Liver (tissue), 8 donors: ENCODE measurements at regions not wholly inside any gene's neighbourhood (a gene's known extent, or its start where the extent isn't known, plus 50 kb on each side); places are given as distances from the start of the nearest gene placed in this dataset.

Source experiments
- DNase-seq: peaks from one replicate; pipeline ENCODE4 v3.0.0-alpha.2; 2017; ENCODE audit warnings: low spot score
- H3K27ac ChIP-seq, 2 donors: one replicate each; pipeline ENCODE4 v1.7.0; 2013; ENCODE audit warnings: inconsistent platforms in 2 of 2, low read length in 2 of 2, control low read depth in 1 of 2, low read depth in 1 of 2, mild to moderate bottlenecking in 1 of 2
- H3K27me3 ChIP-seq, 4 donors: one replicate each; pipeline versions ENCODE4 v1.6.1 to v1.7.0; 2013; ENCODE audit warnings: low read length in 3 of 4, inconsistent platforms in 1 of 4, mild to moderate bottlenecking in 1 of 4, moderate library complexity in 1 of 4; ENCODE audit not compliant: control insufficient read depth in 4 of 4, insufficient read depth in 4 of 4
- H3K36me3 ChIP-seq, 4 donors: one replicate each; pipeline versions ENCODE4 v1.6.1 to v1.7.0; 2013; ENCODE audit warnings: low read length in 3 of 4, mild to moderate bottlenecking in 3 of 4, low read depth in 1 of 4, moderate library complexity in 1 of 4; ENCODE audit not compliant: control insufficient read depth in 4 of 4, insufficient read depth in 3 of 4
- H3K4me1 ChIP-seq, 4 donors: one replicate each; pipeline versions ENCODE4 v1.6.1 to v1.7.0; 2013; ENCODE audit warnings: low read length in 3 of 4, mild to moderate bottlenecking in 3 of 4, moderate library complexity in 1 of 4; ENCODE audit not compliant: control insufficient read depth in 4 of 4, insufficient read depth in 4 of 4
- H3K4me3 ChIP-seq, 3 donors: one replicate each; pipeline versions ENCODE4 v1.6.1 to v1.7.0; 2013; ENCODE audit warnings: low read length in 3 of 3, control low read depth in 1 of 3, low read depth in 1 of 3, mild to moderate bottlenecking in 1 of 3
- H3K9ac ChIP-seq, 2 donors: one replicate each; pipeline ENCODE4 v1.7.0; 2013; ENCODE audit warnings: low read length in 2 of 2, mild to moderate bottlenecking in 2 of 2, moderate library complexity in 2 of 2, control low read depth in 1 of 2, low read depth in 1 of 2
- H3K9me3 ChIP-seq, 4 donors: one replicate each; pipeline versions ENCODE4 v1.6.1 to v1.7.0; 2013; ENCODE audit warnings: low read length in 3 of 4; ENCODE audit not compliant: control insufficient read depth in 4 of 4
- FOXA1 ChIP-seq: IDR thresholded peaks from 2 replicates; pipeline ENCODE4 v1.6.1; 2016; ENCODE audit warnings: antibody characterized with exemption
- FOXA2 ChIP-seq: IDR thresholded peaks from 2 replicates; pipeline ENCODE4 v1.6.1; 2016; ENCODE audit warnings: antibody characterized with exemption
- GABPA ChIP-seq, 2 donors: IDR thresholded peaks in 1 of 2; conservative IDR thresholded peaks in 1 of 2; 2 replicates each; pipeline ENCODE4 v1.6.1; 2016; ENCODE audit warnings: antibody characterized with exemption in 2 of 2, mild to moderate bottlenecking in 1 of 2, moderate library complexity in 1 of 2
- HNF4A ChIP-seq, 2 donors: conservative IDR thresholded peaks; 2 replicates each; pipeline ENCODE4 v1.6.1; 2016; ENCODE audit warnings: antibody characterized with exemption in 2 of 2, mild to moderate bottlenecking in 2 of 2
- HNF4G ChIP-seq: IDR thresholded peaks from 2 replicates; pipeline ENCODE4 v1.6.1; 2016; ENCODE audit warnings: antibody characterized with exemption
- JUND ChIP-seq, 2 donors: IDR thresholded peaks; 2 replicates each; pipeline ENCODE4 v1.6.1; 2016; ENCODE audit warnings: antibody characterized with exemption in 2 of 2
- NR2F2 ChIP-seq: IDR thresholded peaks from 2 replicates; pipeline ENCODE4 v1.6.1; 2016; ENCODE audit warnings: antibody characterized with exemption
- RAD21 ChIP-seq, 2 donors: IDR thresholded peaks; 2 replicates each; pipeline ENCODE4 v1.6.1; 2016; ENCODE audit warnings: antibody characterized with exemption in 2 of 2, mild to moderate bottlenecking in 2 of 2
- RXRA ChIP-seq, 2 donors: IDR thresholded peaks; 2 replicates each; pipeline ENCODE4 v1.6.1; 2017 to 2018; ENCODE audit warnings: antibody characterized with exemption in 2 of 2, mild to moderate bottlenecking in 1 of 2
- SP1 ChIP-seq: IDR thresholded peaks from 2 replicates; pipeline ENCODE4 v1.6.1; 2018; ENCODE audit warnings: antibody characterized with exemption, mild to moderate bottlenecking
- TAF1 ChIP-seq: conservative IDR thresholded peaks from 2 replicates; pipeline ENCODE4 v1.6.1; 2016; ENCODE audit warnings: antibody characterized with exemption, mild to moderate bottlenecking
- YY1 ChIP-seq: IDR thresholded peaks from 2 replicates; pipeline ENCODE4 v1.6.1; 2016; ENCODE audit warnings: antibody characterized with exemption, mild to moderate bottlenecking
- WGBS: extraction: QIAGEN DNeasy Blood & Tissue Kit; methylation state at CpG from one replicate; pipeline ENCODE4 v1.1.7; 2013; 5-methylcytosine and 5-hydroxymethylcytosine counted together
- TF ChIP-seq, protein P1 (sequence below): IDR thresholded peaks from 2 replicates; pipeline ENCODE4 v1.6.1; 2016; ENCODE audit warnings: antibody characterized with exemption, mild to moderate bottlenecking
- TF ChIP-seq, protein P2 (sequence below): IDR thresholded peaks from 2 replicates; pipeline ENCODE4 v1.6.1; 2016; ENCODE audit warnings: antibody characterized with exemption
- TF ChIP-seq, protein P3 (sequence below): IDR thresholded peaks from 2 replicates; pipeline ENCODE4 v1.6.1; 2016; ENCODE audit warnings: antibody characterized with exemption
- TF ChIP-seq, protein P4 (sequence below): fragments of 150-350 bp; IDR thresholded peaks from 2 replicates; pipeline ENCODE4 v1.5.1; 2017; ENCODE audit warnings: improper control_type of control experiment, low read depth, low read length; ENCODE audit not compliant: missing input control
- TF ChIP-seq, protein P5 (sequence below): IDR thresholded peaks from 2 replicates; pipeline ENCODE4 v1.6.1; 2016; ENCODE audit warnings: antibody characterized with exemption
- donor health status: healthy.
- donor health status: healthy.
- donor health status: healthy.
- donor health status: healthy.
- donor health status: healthy.

DNA sequence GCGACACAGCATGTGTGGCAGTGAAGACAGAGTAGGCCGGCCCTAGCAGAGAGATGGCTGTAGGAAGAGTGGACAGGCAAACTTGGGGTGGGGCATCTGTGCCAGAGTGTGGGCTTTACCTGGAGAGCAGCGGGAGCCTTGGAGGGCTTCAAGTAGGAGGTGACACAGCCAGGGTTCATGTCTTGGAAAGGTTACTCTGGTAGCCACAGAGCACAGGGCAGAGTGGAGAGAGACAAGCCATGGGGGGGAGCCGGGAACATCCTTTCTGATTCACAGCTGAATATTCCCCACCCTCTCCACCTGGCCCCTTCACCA, 53.5 kb upstream of the DIO3 start:
- H3K4me1 ChIP-seq = peaks cover 4 to 21% (median 17%) of the 10 kb centered on the region in 4 donors
- no peak overlapping the region for H3K27ac ChIP-seq
- WGBS = 93% methylated on average over 4 of the region's 4 CpGs
- no peak overlapping the region for H3K4me3 ChIP-seq
- H3K27me3 ChIP-seq = no peaks in the 10 kb centered on the region
- H3K9me3 ChIP-seq = no peaks in the 10 kb centered on the region
- H3K36me3 ChIP-seq = no peaks in the 10 kb centered on the region
- no peak for DNase-seq
- H3K9ac ChIP-seq = no peak overlapping the region
- TF ChIP-seq, protein P1, sequence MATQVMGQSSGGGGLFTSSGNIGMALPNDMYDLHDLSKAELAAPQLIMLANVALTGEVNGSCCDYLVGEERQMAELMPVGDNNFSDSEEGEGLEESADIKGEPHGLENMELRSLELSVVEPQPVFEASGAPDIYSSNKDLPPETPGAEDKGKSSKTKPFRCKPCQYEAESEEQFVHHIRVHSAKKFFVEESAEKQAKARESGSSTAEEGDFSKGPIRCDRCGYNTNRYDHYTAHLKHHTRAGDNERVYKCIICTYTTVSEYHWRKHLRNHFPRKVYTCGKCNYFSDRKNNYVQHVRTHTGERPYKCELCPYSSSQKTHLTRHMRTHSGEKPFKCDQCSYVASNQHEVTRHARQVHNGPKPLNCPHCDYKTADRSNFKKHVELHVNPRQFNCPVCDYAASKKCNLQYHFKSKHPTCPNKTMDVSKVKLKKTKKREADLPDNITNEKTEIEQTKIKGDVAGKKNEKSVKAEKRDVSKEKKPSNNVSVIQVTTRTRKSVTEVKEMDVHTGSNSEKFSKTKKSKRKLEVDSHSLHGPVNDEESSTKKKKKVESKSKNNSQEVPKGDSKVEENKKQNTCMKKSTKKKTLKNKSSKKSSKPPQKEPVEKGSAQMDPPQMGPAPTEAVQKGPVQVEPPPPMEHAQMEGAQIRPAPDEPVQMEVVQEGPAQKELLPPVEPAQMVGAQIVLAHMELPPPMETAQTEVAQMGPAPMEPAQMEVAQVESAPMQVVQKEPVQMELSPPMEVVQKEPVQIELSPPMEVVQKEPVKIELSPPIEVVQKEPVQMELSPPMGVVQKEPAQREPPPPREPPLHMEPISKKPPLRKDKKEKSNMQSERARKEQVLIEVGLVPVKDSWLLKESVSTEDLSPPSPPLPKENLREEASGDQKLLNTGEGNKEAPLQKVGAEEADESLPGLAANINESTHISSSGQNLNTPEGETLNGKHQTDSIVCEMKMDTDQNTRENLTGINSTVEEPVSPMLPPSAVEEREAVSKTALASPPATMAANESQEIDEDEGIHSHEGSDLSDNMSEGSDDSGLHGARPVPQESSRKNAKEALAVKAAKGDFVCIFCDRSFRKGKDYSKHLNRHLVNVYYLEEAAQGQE = no peak
- no peak for TF ChIP-seq RXRA (IDR thresholded peaks at IDR 0.05)
- TF ChIP-seq, protein P2, sequence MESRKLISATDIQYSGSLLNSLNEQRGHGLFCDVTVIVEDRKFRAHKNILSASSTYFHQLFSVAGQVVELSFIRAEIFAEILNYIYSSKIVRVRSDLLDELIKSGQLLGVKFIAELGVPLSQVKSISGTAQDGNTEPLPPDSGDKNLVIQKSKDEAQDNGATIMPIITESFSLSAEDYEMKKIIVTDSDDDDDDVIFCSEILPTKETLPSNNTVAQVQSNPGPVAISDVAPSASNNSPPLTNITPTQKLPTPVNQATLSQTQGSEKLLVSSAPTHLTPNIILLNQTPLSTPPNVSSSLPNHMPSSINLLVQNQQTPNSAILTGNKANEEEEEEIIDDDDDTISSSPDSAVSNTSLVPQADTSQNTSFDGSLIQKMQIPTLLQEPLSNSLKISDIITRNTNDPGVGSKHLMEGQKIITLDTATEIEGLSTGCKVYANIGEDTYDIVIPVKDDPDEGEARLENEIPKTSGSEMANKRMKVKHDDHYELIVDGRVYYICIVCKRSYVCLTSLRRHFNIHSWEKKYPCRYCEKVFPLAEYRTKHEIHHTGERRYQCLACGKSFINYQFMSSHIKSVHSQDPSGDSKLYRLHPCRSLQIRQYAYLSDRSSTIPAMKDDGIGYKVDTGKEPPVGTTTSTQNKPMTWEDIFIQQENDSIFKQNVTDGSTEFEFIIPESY = no peak
- no peak for TF ChIP-seq HNF4G
- TF ChIP-seq YY1 = no peak

DNA sequence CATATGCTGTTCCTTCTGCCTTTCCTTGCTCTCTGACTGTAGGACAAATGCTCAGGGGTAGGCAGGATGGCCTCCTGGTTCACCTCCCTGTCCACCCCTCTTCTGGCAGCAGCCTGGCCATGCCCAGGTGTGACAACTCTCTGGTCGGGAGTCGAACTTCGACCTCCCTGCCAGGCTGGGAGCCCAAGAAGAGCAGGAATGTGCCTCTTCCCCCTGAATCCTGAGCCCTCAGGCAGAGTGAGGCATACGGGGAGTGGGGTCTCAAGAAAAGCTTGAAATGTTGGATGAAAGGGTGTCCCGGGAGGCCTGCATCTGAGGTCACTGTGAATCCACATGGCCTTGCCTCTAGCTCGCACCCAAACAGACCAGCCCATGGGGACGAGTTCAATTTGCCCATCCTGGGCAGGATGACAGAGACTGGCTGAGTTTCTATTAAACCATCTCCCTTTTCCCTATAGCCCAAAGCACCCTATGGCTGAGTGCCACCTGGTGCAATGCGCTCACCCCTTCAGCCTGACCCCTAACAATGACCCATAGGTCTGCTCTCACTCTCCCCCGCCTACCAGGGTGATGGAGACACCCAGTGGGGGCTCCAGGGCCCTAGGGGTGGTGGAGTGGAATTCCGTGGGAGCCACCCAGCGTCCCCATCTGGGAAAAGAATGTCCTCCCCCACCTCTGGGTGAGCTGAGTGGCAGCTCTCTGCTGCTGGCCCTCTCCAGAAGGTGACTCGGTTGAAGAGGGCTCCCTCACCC, 52.9 kb upstream of the DIO3 start:
- Histone ChIP-seq H3K27ac (no peak overlapping the region), H3K9ac (no peak overlapping the region), H3K27me3 (no peaks in the 10 kb centered on the region), H3K4me3 (no peak overlapping the region), H3K9me3 (no peaks in the 10 kb centered on the region), H3K36me3 (no peaks in the 10 kb centered on the region), H3K4me1 (peaks cover 4 to 21% (median 17%) of the 10 kb centered on the region in 4 donors)
- WGBS = 86% methylated on average over 12 of the region's 12 CpGs
- TF ChIP-seq, protein P3, sequence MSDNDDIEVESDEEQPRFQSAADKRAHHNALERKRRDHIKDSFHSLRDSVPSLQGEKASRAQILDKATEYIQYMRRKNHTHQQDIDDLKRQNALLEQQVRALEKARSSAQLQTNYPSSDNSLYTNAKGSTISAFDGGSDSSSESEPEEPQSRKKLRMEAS = no peak
- no peak for TF ChIP-seq FOXA1
- no peak for TF ChIP-seq GABPA (IDR thresholded peaks at IDR 0.05 in 1 of 2, conservative IDR thresholded peaks at IDR 0.05 in 1 of 2)
- TF ChIP-seq, protein P4, sequence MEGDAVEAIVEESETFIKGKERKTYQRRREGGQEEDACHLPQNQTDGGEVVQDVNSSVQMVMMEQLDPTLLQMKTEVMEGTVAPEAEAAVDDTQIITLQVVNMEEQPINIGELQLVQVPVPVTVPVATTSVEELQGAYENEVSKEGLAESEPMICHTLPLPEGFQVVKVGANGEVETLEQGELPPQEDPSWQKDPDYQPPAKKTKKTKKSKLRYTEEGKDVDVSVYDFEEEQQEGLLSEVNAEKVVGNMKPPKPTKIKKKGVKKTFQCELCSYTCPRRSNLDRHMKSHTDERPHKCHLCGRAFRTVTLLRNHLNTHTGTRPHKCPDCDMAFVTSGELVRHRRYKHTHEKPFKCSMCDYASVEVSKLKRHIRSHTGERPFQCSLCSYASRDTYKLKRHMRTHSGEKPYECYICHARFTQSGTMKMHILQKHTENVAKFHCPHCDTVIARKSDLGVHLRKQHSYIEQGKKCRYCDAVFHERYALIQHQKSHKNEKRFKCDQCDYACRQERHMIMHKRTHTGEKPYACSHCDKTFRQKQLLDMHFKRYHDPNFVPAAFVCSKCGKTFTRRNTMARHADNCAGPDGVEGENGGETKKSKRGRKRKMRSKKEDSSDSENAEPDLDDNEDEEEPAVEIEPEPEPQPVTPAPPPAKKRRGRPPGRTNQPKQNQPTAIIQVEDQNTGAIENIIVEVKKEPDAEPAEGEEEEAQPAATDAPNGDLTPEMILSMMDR = no peak
- TF ChIP-seq YY1 = no peak
- TF ChIP-seq, protein P1 = no peak
- no peak for TF ChIP-seq NR2F2
- TF ChIP-seq SP1 = no peak
- TF ChIP-seq RXRA (IDR thresholded peaks at IDR 0.05) = no peak
- TF ChIP-seq HNF4G = no peak
- TF ChIP-seq JUND (IDR thresholded peaks at IDR 0.05) = no peak
- TF ChIP-seq RAD21 (IDR thresholded peaks at IDR 0.05) = no peak
- TF ChIP-seq FOXA2 = no peak
- TF ChIP-seq, protein P2 = no peak
- TF ChIP-seq, protein P5, sequence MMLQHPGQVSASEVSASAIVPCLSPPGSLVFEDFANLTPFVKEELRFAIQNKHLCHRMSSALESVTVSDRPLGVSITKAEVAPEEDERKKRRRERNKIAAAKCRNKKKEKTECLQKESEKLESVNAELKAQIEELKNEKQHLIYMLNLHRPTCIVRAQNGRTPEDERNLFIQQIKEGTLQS = no peak
- no peak for TF ChIP-seq HNF4A (conservative IDR thresholded peaks at IDR 0.05)
- TF ChIP-seq TAF1 = no peak
- no peak for DNase-seq
